ENCODE measurements at regions not wholly inside any gene's neighbourhood (a gene's known extent, or its start where the extent isn't known, plus 50 kb on each side); places are given as distances from the start of the nearest gene placed in this dataset.

DNA sequence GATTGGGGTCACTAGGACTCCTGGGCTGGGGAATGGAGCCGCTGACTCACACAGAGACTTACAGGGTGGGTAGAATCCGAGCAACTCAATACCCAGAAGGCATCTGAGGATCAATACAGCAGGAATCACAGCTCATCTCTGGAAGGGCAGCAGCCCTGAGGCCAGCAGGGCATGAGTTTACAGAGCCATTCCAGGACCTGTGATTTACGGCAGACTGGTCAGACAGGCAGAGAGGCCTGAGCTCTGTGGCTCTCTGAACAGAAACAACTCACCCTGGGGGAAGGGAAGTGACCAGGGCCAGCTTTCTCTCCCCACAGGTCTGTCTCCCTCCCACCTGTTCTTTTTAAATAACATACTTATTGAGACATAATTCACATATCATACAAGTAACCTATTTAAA, 88.2 kb upstream of the CXCL12 start:
- Histone ChIP-seq H3K27ac (no peak overlapping the region), H3K4me1 (peaks cover 4% of the 10 kb centered on the region), H3K27me3 (no peaks in the 10 kb centered on the region), H3K36me3 (no peaks in the 10 kb centered on the region), H3K9me3 (no peaks in the 10 kb centered on the region), H3K4me3 (no peak overlapping the region)
- no peak for DNase-seq (ENCODE audit: low spot score in 2 of 2)
- 34% methylated on average over 3 of the region's 3 CpGs for WGBS
- TF ChIP-seq EP300 (IDR thresholded peaks at IDR 0.05): no peak
- no peak for TF ChIP-seq POLR2AphosphoS5 (IDR thresholded peaks at IDR 0.05)
- no peak for TF ChIP-seq POLR2A (IDR thresholded peaks at IDR 0.05)
- TF ChIP-seq, protein P1, sequence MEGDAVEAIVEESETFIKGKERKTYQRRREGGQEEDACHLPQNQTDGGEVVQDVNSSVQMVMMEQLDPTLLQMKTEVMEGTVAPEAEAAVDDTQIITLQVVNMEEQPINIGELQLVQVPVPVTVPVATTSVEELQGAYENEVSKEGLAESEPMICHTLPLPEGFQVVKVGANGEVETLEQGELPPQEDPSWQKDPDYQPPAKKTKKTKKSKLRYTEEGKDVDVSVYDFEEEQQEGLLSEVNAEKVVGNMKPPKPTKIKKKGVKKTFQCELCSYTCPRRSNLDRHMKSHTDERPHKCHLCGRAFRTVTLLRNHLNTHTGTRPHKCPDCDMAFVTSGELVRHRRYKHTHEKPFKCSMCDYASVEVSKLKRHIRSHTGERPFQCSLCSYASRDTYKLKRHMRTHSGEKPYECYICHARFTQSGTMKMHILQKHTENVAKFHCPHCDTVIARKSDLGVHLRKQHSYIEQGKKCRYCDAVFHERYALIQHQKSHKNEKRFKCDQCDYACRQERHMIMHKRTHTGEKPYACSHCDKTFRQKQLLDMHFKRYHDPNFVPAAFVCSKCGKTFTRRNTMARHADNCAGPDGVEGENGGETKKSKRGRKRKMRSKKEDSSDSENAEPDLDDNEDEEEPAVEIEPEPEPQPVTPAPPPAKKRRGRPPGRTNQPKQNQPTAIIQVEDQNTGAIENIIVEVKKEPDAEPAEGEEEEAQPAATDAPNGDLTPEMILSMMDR (IDR thresholded peaks at IDR 0.05): no peak

DNA sequence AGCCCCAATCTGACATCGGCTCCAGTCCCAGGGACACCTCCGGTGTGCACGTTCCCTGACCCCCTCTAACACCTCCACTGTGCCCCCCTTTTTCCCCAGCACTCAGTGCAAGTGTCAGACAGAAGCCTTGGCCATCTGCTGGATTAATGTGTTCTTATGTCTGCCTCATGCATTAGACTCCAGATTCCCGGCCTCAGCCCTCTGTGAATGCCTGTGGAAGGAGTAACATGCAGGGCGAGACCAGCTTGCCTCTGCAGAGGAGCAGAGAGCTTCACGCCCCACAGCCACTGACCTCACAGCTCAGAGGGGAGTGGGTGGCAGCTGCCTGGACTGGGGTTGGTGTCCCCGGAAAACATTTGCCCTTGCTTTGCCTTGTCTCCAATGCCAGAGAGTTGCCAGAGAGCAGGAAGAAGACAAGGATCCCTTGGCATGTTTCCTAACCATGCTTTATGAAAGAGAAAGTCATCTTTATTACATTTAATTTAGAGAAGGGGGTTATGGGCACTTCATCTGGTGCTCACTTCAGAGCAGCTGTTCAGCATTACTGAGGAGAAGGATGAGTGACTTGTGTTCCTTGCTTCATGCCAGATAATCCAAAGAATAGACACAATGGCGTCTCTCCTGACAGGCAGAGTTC, 91.6 kb upstream of the CXCL12 start:
- TF ChIP-seq, protein P1 (IDR thresholded peaks at IDR 0.05): no peak
- TF ChIP-seq EP300 (IDR thresholded peaks at IDR 0.05) (no peak), POLR2A (IDR thresholded peaks at IDR 0.05) (no peak), POLR2AphosphoS5 (IDR thresholded peaks at IDR 0.05) (no peak)
- no peaks in the 10 kb centered on the region for H3K9me3 ChIP-seq
- no peak for DNase-seq (ENCODE audit: low spot score in 2 of 2)
- no peaks in the 10 kb centered on the region for H3K36me3 ChIP-seq
- no peak overlapping the region for H3K27ac ChIP-seq
- H3K4me1 ChIP-seq: peaks cover 4% of the 10 kb centered on the region
- no peak overlapping the region for H3K4me3 ChIP-seq
- 62% methylated on average over 8 of the region's 8 CpGs for WGBS
- no peaks in the 10 kb centered on the region for H3K27me3 ChIP-seq

DNA sequence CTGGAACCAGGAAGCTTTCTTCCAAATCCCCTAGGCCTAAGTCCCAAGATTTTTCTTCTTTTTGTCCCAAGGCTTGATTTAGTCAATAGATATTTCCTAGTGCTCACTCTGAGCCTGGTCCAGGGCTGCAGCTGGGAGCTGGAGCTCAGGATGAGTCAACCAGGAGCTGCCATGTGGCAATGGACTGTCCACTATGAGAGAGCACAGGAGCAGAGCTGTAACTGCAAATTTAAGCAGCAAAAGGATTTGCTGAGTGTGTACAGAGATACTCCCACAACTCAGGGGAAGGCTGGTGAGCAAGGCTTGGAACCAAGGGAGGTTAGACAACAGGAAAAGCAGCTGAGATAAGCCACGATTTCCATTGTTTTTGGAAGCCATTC, 92.1 kb upstream of the CXCL12 start:
- Histone ChIP-seq H3K4me3 (no peak overlapping the region), H3K36me3 (no peaks in the 10 kb centered on the region), H3K9me3 (no peaks in the 10 kb centered on the region), H3K4me1 (peaks cover 4% of the 10 kb centered on the region), H3K27me3 (no peaks in the 10 kb centered on the region), H3K27ac (no peak overlapping the region)
- TF ChIP-seq, protein P1 (IDR thresholded peaks at IDR 0.05): no peak
- TF ChIP-seq POLR2A (IDR thresholded peaks at IDR 0.05) (no peak), EP300 (IDR thresholded peaks at IDR 0.05) (no peak), POLR2AphosphoS5 (IDR thresholded peaks at IDR 0.05) (no peak)
- 70% methylated on average over 1 of the region's 1 CpG for WGBS
- DNase-seq (ENCODE audit: low spot score in 2 of 2): no peak

DNA sequence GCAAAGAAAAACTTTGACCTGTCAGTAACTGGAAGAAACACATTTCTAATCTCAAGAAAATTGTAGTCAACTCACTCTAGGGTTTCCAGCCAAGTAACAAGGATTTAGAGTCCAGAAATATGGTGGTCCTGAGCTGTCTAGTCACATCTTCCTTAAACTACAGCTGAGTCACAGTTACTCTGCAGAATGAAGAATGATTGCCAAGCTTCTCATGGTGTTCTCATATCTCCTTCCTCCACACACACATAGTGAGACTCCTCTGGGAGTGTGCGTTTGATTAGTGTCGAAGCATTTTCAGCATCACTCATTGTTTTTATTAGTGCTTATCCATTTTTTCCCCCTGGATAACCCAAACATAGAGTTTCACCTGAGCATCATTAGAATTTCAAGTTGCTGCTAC, 93.1 kb upstream of the CXCL12 start:
- no peaks in the 10 kb centered on the region for H3K36me3 ChIP-seq
- TF ChIP-seq, protein P1 (IDR thresholded peaks at IDR 0.05): no peak
- TF ChIP-seq EP300 (IDR thresholded peaks at IDR 0.05) (no peak), POLR2AphosphoS5 (IDR thresholded peaks at IDR 0.05) (no peak), POLR2A (IDR thresholded peaks at IDR 0.05) (no peak)
- H3K9me3 ChIP-seq: no peaks in the 10 kb centered on the region
- WGBS: 65% methylated on average over 2 of the region's 2 CpGs
- no peak for DNase-seq (ENCODE audit: low spot score in 2 of 2)
- no peaks in the 10 kb centered on the region for H3K27me3 ChIP-seq
- H3K27ac ChIP-seq: no peak overlapping the region
- peaks cover 4% of the 10 kb centered on the region for H3K4me1 ChIP-seq
- no peak overlapping the region for H3K4me3 ChIP-seq

DNA sequence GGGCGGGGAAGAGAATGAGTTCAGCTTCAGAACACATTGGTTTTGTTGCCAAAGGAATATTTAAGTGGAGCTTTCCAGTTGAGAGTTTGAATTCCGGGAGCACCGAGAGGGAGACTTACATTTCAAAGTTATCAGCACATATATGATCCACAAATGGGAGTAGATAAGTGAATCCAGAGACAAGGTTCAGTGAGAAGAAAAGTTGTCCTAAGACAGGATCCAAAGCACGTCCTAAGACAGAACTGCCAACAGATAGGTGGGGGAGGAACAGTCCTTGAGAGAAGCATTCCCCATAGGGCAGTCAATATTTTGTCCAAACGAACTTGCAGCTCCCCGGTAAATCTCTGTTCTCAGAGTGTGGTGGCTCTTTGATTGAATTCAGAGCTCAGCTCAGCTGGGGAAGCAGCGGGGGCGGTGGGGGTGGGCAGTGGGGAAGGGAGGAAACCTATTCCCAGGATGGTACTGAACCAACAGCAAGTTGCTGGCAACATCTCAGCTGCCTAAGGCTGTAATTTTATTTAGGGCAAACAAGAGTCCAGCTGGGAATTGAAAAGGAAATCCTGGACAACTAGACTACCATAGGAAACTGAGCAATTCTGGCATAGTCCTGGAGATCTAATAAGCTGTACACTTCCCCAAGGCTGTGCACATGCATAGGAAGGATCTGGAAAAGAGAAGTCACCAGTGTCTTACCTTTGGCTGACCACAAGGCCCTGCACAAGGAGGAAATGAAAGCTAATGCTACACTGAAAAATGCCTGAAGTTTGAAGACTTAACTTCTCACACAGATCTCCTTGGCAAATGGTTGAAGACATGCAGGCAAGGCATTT, 94.2 kb upstream of the CXCL12 start:
- Histone ChIP-seq H3K4me3 (no peak overlapping the region), H3K36me3 (no peaks in the 10 kb centered on the region), H3K4me1 (peaks cover 4% of the 10 kb centered on the region), H3K27ac (no peak overlapping the region), H3K27me3 (no peaks in the 10 kb centered on the region), H3K9me3 (no peaks in the 10 kb centered on the region)
- 38% methylated on average over 8 of the region's 8 CpGs for WGBS
- DNase-seq (ENCODE audit: low spot score in 2 of 2): no peak
- TF ChIP-seq, protein P1 (IDR thresholded peaks at IDR 0.05): no peak
- no peak for TF ChIP-seq EP300 (IDR thresholded peaks at IDR 0.05)
- no peak for TF ChIP-seq POLR2A (IDR thresholded peaks at IDR 0.05)
- TF ChIP-seq POLR2AphosphoS5 (IDR thresholded peaks at IDR 0.05): no peak
